ENCODE measurements at regions not wholly inside any gene's neighbourhood (a gene's known extent, or its start where the extent isn't known, plus 50 kb on each side); places are given as distances from the start of the nearest gene placed in this dataset.

GRCh38 chr3:73964818-73965217 lies 340.1 kb upstream of the PDZRN3 start:
- TF ChIP-seq CTCF (conservative IDR thresholded peaks at IDR 0.05) (no peak), EZH2 (IDR thresholded peaks at IDR 0.05; ENCODE audit: low read depth) (no peak)

Data from PC-9 (cell line).